Activated T-helper 2 cell treated with anti-CD3 and anti-CD28 coated beads, Interferon-gamma antibody, Interleukin-2, Interleukin-4, amounts not matched to agents 10 μg/mL and 5 μg/mL and 100 μg/mL, durations not matched to agents 14 hours and 24 hours and 36 hours (primary cell): ENCODE measurements at regions not wholly inside any gene's neighbourhood (a gene's known extent, or its start where the extent isn't known, plus 50 kb on each side); places are given as distances from the start of the nearest gene placed in this dataset.

ENCODE experiments used
- DNase-seq: peaks from one replicate; pipeline ENCODE4 v3.0.0; 2021; ENCODE audit warnings: low spot score
- H3K27ac Mint-ChIP-seq: one replicate; pipeline ENCODE4 v1.8.0; 2021; ENCODE audit warnings: mixed read lengths
- H3K27me3 Mint-ChIP-seq: one replicate; pipeline ENCODE4 v1.8.0; 2021; ENCODE audit warnings: low read depth, mixed read lengths
- H3K36me3 Mint-ChIP-seq: one replicate; pipeline ENCODE4 v1.8.0; 2021; ENCODE audit warnings: low read depth, mixed read lengths
- H3K4me1 Mint-ChIP-seq: one replicate; pipeline ENCODE4 v1.8.0; 2021; ENCODE audit warnings: low read depth, mixed read lengths
- H3K4me3 Mint-ChIP-seq: one replicate; pipeline ENCODE4 v1.8.0; 2021; ENCODE audit warnings: low read depth, mild to moderate bottlenecking, moderate library complexity, mixed read lengths
- H3K9me3 Mint-ChIP-seq: one replicate; pipeline ENCODE4 v1.8.0; 2021; ENCODE audit warnings: mixed read lengths
- intact Hi-C: fragments of 100-400 bp; cut with micrococcal nuclease; formaldehyde crosslinking; loops from one replicate; pipeline ENCODE4 v1.15.1; 2023

- Mint-ChIP-seq H3K27me3 (peaks cover 28% of the 10 kb centered on the region), H3K27ac (no peak overlapping the region), H3K36me3 (no peaks in the 10 kb centered on the region), H3K9me3 (peaks cover 4% of the 10 kb centered on the region), H3K4me3 (no peak overlapping the region), H3K4me1 (peaks cover 3% of the 10 kb centered on the region)
- intact Hi-C loops = no loop called here
- DNase-seq = no peak
These were observed 129.9 kb upstream of the UBL3 start for GRCh38 chr13:29980339-29980738.

- Mint-ChIP-seq H3K27ac (no peak overlapping the region), H3K27me3 (peaks cover 15% of the 10 kb centered on the region), H3K4me3 (no peak overlapping the region), H3K4me1 (peaks cover 11% of the 10 kb centered on the region), H3K9me3 (no peaks in the 10 kb centered on the region), H3K36me3 (no peaks in the 10 kb centered on the region)
- intact Hi-C loops = no loop called here
- DNase-seq = no peak
These were observed 127.8 kb upstream of the UBL3 start for GRCh38 chr13:29978211-29978610.

GRCh38 chr13:29977476-29978120 lies 127.2 kb upstream of the UBL3 start:
- no peak overlapping the region for H3K27ac Mint-ChIP-seq
- H3K4me1 Mint-ChIP-seq = peaks cover 11% of the 10 kb centered on the region
- intact Hi-C loops = no loop called here
- peaks cover 9% of the 10 kb centered on the region for H3K27me3 Mint-ChIP-seq
- no peaks in the 10 kb centered on the region for H3K36me3 Mint-ChIP-seq
- H3K4me3 Mint-ChIP-seq = no peak overlapping the region
- no peaks in the 10 kb centered on the region for H3K9me3 Mint-ChIP-seq
- DNase-seq = no peak

- H3K4me3 Mint-ChIP-seq = no peak overlapping the region
- peaks cover 6% of the 10 kb centered on the region for H3K27me3 Mint-ChIP-seq
- no peak for DNase-seq
- H3K9me3 Mint-ChIP-seq = peaks cover 6% of the 10 kb centered on the region
- no peak overlapping the region for H3K27ac Mint-ChIP-seq
- no peaks in the 10 kb centered on the region for H3K36me3 Mint-ChIP-seq
- peaks cover 14% of the 10 kb centered on the region for H3K4me1 Mint-ChIP-seq
- intact Hi-C loops = no loop called here
These were observed 126.1 kb upstream of the UBL3 start for GRCh38 chr13:29976535-29976934.

GRCh38 chr13:29975283-29975682 lies 124.9 kb upstream of the UBL3 start:
- intact Hi-C loops = no loop called here
- peaks cover 8% of the 10 kb centered on the region for H3K9me3 Mint-ChIP-seq
- H3K36me3 Mint-ChIP-seq = no peaks in the 10 kb centered on the region
- peaks cover 4% of the 10 kb centered on the region for H3K27me3 Mint-ChIP-seq
- H3K4me3 Mint-ChIP-seq = no peak overlapping the region
- no peak for DNase-seq
- peaks cover 17% of the 10 kb centered on the region for H3K4me1 Mint-ChIP-seq
- no peak overlapping the region for H3K27ac Mint-ChIP-seq

GRCh38 chr13:29969286-29969685 lies 118.9 kb upstream of the UBL3 start:
- H3K9me3 Mint-ChIP-seq = peaks cover 24% of the 10 kb centered on the region
- H3K27me3 Mint-ChIP-seq = peaks cover 10% of the 10 kb centered on the region
- no peak overlapping the region for H3K4me3 Mint-ChIP-seq
- peaks cover 7% of the 10 kb centered on the region for H3K4me1 Mint-ChIP-seq
- intact Hi-C loops = no loop called here
- peaks cover 4% of the 10 kb centered on the region for H3K36me3 Mint-ChIP-seq
- H3K27ac Mint-ChIP-seq = no peak overlapping the region
- DNase-seq = no peak

GRCh38 chr13:29964181-29964845 lies 113.9 kb upstream of the UBL3 start:
- no peak overlapping the region for H3K4me3 Mint-ChIP-seq
- peaks cover 4% of the 10 kb centered on the region for H3K36me3 Mint-ChIP-seq
- peaks cover 6% of the 10 kb centered on the region for H3K27me3 Mint-ChIP-seq
- DNase-seq = no peak
- H3K4me1 Mint-ChIP-seq = peaks cover 14% of the 10 kb centered on the region
- intact Hi-C loops = no loop called here
- H3K9me3 Mint-ChIP-seq = peaks cover 15% of the 10 kb centered on the region
- no peak overlapping the region for H3K27ac Mint-ChIP-seq

- Mint-ChIP-seq H3K27ac (no peak overlapping the region), H3K27me3 (peaks cover 4% of the 10 kb centered on the region)
- intact Hi-C loops = no loop called here
These were observed 112.7 kb upstream of the UBL3 start for GRCh38 chr13:29963089-29963488.

GRCh38 chr13:29961036-29961670 lies 110.7 kb upstream of the UBL3 start:
- Mint-ChIP-seq H3K27ac (no peak overlapping the region), H3K9me3 (no peaks in the 10 kb centered on the region), H3K36me3 (no peaks in the 10 kb centered on the region), H3K4me3 (no peak overlapping the region), H3K27me3 (peaks cover 8% of the 10 kb centered on the region), H3K4me1 (peaks cover 23% of the 10 kb centered on the region)
- DNase-seq = no peak
- intact Hi-C loops = no loop called here

More at GRCh38 chr13:29963089-29963488, 112.7 kb upstream of the UBL3 start:
- Mint-ChIP-seq H3K4me1 (peaks cover 20% of the 10 kb centered on the region), H3K4me3 (no peak overlapping the region), H3K9me3 (peaks cover 9% of the 10 kb centered on the region), H3K36me3 (peaks cover 4% of the 10 kb centered on the region)
- no peak for DNase-seq

GRCh38 chr13:29959603-29960002 lies 109.2 kb upstream of the UBL3 start:
- Mint-ChIP-seq H3K9me3 (no peaks in the 10 kb centered on the region), H3K4me1 (peaks cover 28% of the 10 kb centered on the region), H3K27me3 (peaks cover 8% of the 10 kb centered on the region), H3K27ac (no peak overlapping the region), H3K36me3 (peaks cover under 1% of the 10 kb centered on the region), H3K4me3 (no peak overlapping the region)
- DNase-seq = no peak
- intact Hi-C loops = no loop called here

GRCh38 chr13:29959086-29959485 lies 108.7 kb upstream of the UBL3 start:
- intact Hi-C loops = no loop called here
- H3K36me3 Mint-ChIP-seq = peaks cover 2% of the 10 kb centered on the region
- no peak for DNase-seq
- peaks cover 8% of the 10 kb centered on the region for H3K27me3 Mint-ChIP-seq
- H3K27ac Mint-ChIP-seq = no peak overlapping the region
- no peaks in the 10 kb centered on the region for H3K9me3 Mint-ChIP-seq
- no peak overlapping the region for H3K4me3 Mint-ChIP-seq
- peaks cover 33% of the 10 kb centered on the region for H3K4me1 Mint-ChIP-seq

- Mint-ChIP-seq H3K27ac (no peak overlapping the region), H3K9me3 (no peaks in the 10 kb centered on the region), H3K4me3 (no peak overlapping the region), H3K27me3 (peaks cover 8% of the 10 kb centered on the region), H3K4me1 (peaks cover 39% of the 10 kb centered on the region), H3K36me3 (peaks cover 2% of the 10 kb centered on the region)
- intact Hi-C loops = no loop called here
- no peak for DNase-seq
These were observed 108.1 kb upstream of the UBL3 start for GRCh38 chr13:29958476-29958875.

- H3K4me1 Mint-ChIP-seq = peaks cover 41% of the 10 kb centered on the region
- no peak overlapping the region for H3K27ac Mint-ChIP-seq
- no peak for DNase-seq
- H3K27me3 Mint-ChIP-seq = peaks cover 8% of the 10 kb centered on the region
- H3K36me3 Mint-ChIP-seq = peaks cover 2% of the 10 kb centered on the region
- no peak overlapping the region for H3K4me3 Mint-ChIP-seq
- intact Hi-C loops = no loop called here
- no peaks in the 10 kb centered on the region for H3K9me3 Mint-ChIP-seq
These were observed 106.9 kb upstream of the UBL3 start for GRCh38 chr13:29957320-29957719.
